ENCODE measurements at regions not wholly inside any gene's neighbourhood (a gene's known extent, or its start where the extent isn't known, plus 50 kb on each side); places are given as distances from the start of the nearest gene placed in this dataset.

DNA sequence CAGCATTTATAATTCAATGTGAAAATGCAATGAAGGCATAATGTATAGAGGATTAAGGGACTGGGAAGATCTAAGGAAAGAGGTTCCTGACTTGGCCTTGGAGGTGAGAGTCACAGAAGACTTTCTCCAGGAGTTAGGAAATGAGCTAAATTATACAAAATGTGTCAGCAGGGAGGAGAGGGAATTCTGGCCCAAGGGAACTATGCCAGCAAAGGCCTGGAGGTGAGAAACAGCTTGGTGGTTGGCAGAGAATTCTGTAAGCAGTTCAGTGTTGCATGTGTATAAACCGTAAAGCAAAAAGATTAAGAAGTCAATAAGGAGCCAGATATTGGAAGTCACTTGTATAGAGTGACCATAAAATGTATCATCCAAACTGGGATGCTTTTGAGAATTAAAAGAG, 142.2 kb upstream of the SESN3 start:
- no peaks in the 10 kb centered on the region for H3K4me1 ChIP-seq
- TF ChIP-seq, protein P1, sequence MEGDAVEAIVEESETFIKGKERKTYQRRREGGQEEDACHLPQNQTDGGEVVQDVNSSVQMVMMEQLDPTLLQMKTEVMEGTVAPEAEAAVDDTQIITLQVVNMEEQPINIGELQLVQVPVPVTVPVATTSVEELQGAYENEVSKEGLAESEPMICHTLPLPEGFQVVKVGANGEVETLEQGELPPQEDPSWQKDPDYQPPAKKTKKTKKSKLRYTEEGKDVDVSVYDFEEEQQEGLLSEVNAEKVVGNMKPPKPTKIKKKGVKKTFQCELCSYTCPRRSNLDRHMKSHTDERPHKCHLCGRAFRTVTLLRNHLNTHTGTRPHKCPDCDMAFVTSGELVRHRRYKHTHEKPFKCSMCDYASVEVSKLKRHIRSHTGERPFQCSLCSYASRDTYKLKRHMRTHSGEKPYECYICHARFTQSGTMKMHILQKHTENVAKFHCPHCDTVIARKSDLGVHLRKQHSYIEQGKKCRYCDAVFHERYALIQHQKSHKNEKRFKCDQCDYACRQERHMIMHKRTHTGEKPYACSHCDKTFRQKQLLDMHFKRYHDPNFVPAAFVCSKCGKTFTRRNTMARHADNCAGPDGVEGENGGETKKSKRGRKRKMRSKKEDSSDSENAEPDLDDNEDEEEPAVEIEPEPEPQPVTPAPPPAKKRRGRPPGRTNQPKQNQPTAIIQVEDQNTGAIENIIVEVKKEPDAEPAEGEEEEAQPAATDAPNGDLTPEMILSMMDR (IDR thresholded peaks at IDR 0.05), result no peak
- ATAC-seq (no peak), DNase-seq (no peak)
- no peak overlapping the region for H3K4me3 ChIP-seq
- H3K36me3 ChIP-seq, result no peaks in the 10 kb centered on the region
- no peaks in the 10 kb centered on the region for H3K27me3 ChIP-seq
- H3K27ac ChIP-seq, result no peak overlapping the region
- intact Hi-C loops (cut with DNase I), result no loop called here
- H3K9me3 ChIP-seq, result no peaks in the 10 kb centered on the region

DNA sequence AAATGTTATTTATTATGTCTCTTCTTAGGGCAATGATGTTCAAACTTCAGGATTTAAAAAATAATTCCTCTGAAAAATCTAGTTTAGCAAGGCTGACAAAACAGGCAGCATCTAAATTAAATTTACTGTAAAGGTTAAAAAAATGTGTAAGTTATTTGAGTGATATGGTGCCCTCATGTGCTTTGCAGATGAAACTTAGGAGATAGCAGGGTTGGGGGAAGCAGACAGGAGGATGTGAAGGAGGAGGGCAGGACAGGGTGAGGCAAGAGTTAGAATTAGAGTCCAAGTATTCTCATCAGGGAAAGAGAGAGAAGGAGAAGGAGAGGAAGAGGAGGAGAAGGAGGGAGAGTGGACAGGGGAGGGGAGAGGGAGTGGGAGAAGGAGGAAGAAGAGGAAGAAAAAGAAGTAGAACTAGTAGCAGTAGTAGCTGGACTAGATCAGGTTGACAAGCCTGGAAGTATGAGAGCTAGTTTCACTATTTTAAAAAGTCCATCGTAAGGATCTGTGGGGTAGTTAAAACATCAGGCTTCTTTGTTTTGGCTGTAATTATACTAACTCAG, 141.2 kb upstream of the SESN3 start:
- H3K36me3 ChIP-seq, result no peaks in the 10 kb centered on the region
- no peaks in the 10 kb centered on the region for H3K9me3 ChIP-seq
- DNase-seq (no peak), ATAC-seq (no peak)
- no peaks in the 10 kb centered on the region for H3K27me3 ChIP-seq
- intact Hi-C loops (cut with DNase I), result no loop called here
- H3K4me3 ChIP-seq, result no peak overlapping the region
- no peak overlapping the region for H3K27ac ChIP-seq
- TF ChIP-seq, protein P1 (IDR thresholded peaks at IDR 0.05), result no peak
- no peaks in the 10 kb centered on the region for H3K4me1 ChIP-seq

DNA sequence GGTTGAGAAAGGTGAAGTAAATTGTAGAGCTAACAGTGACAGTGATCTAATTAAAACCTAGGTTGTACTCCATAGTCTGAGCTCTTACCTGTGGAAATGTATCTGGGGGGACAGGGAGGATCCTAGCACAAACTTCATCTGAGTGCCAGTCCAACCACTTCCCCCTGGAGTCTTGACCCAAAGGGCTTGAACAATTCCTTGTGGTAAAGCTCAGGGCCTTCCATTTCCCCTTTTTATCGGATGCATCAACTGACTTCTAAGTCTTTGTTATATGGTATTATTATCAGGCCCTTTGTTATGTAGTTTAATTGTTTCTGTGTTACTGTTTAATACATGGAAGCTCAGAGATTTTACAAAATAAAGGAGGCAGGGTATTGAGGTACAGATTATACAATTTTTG, 140.2 kb upstream of the SESN3 start:
- no peaks in the 10 kb centered on the region for H3K4me1 ChIP-seq
- no peaks in the 10 kb centered on the region for H3K9me3 ChIP-seq
- TF ChIP-seq, protein P1 (IDR thresholded peaks at IDR 0.05), result no peak
- intact Hi-C loops (cut with DNase I), result no loop called here
- H3K27me3 ChIP-seq, result no peaks in the 10 kb centered on the region
- DNase-seq (no peak), ATAC-seq (peak; percentile 84)
- H3K4me3 ChIP-seq, result no peak overlapping the region
- no peaks in the 10 kb centered on the region for H3K36me3 ChIP-seq
- no peak overlapping the region for H3K27ac ChIP-seq

DNA sequence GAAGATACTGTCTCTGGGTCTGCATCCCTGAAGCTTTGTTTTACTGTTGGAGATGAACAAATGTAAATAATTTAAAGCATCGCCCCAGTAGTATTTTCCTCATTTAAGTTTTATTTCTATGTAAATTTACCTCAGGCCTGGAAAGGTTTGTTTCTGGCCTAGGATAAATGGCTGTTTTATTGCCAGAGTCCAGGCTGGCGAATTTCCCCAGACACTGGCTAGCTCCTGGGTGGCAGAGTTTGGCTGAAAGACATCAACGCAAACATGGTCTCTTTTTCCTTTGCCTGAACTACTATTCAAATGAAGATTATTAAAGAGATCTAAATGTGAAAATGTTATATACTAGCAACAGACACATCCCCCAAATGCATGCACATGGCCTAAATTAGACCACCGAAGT, 136.7 kb upstream of the SESN3 start:
- Histone ChIP-seq H3K4me3 (no peak overlapping the region), H3K27ac (no peak overlapping the region), H3K27me3 (no peaks in the 10 kb centered on the region), H3K36me3 (no peaks in the 10 kb centered on the region), H3K4me1 (peaks cover 14% of the 10 kb centered on the region), H3K9me3 (no peaks in the 10 kb centered on the region)
- intact Hi-C loops (cut with DNase I), result no loop called here
- DNase-seq (no peak), ATAC-seq (no peak)
- TF ChIP-seq, protein P1 (IDR thresholded peaks at IDR 0.05), result no peak

DNA sequence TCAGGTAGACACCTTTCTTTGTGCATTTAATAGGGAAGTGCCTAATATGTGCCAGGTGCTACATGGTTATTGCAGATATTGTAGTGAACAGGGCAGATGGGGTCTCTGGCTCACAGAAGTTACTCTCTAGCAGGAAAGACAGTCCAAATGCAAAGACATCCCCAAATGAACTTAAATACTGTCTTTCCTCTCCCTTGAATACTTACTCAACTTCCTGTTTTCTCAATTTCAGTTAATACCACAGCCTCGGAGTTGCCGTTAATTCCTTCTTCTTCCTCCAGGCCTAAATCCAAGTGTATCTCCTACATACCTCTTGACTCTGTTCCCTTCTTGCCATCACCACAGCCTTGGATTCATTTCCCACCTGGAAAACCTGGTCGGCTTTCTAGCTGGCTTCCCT, 134.3 kb upstream of the SESN3 start:
- peak; percentile 56 for ATAC-seq
- Histone ChIP-seq H3K4me3 (no peak overlapping the region), H3K27me3 (no peaks in the 10 kb centered on the region), H3K9me3 (no peaks in the 10 kb centered on the region), H3K27ac (no peak overlapping the region), H3K4me1 (peaks cover 18% of the 10 kb centered on the region), H3K36me3 (no peaks in the 10 kb centered on the region)
- TF ChIP-seq, protein P1 (IDR thresholded peaks at IDR 0.05), result no peak
- intact Hi-C loops (cut with DNase I), result no loop called here
- no peak for DNase-seq

Measured in upper lobe of right lung (tissue), 1 donor.